IMR-90 (cell line): ENCODE measurements at regions not wholly inside any gene's neighbourhood (a gene's known extent, or its start where the extent isn't known, plus 50 kb on each side); places are given as distances from the start of the nearest gene placed in this dataset.

Experiments used
- ATAC-seq: fragments of 200-7000 bp; cut with Tn5 transposase; 2 replicates; pipeline ENCODE4 v1.9.1; 2020; ENCODE audit warnings: low read depth, mild to moderate bottlenecking, moderate library complexity
- BruUV-seq: library from RNA; stranded (reverse); fragments of 400-500 nt; replicated peaks from 2 replicates; lab custom pipeline; 2021; lab: Mats Ljungman, UMichigan
- CTCF ChIA-PET: fragments of 300-600 bp; formaldehyde crosslinking; extraction: SDS; loops from one replicate; lab custom pipeline; 2021; ENCODE audit warnings: antibody characterized with exemption; lab: Yijun Ruan, JAX
- POLR2A ChIA-PET: fragments of 300-600 bp; sonication (Branson Sonifier 250); formaldehyde crosslinking; loops from one replicate; lab custom pipeline; 2022; ENCODE audit warnings: antibody characterized with exemption; ENCODE audit not compliant: unreplicated experiment; lab: Charles Lee
- DNase-seq: peaks from one replicate; pipeline ENCODE4 v3.0.0; 2013
- H2AFZ ChIP-seq: replicated peaks from 2 replicates; pipeline ENCODE3; 2013; ENCODE audit warnings: low read length, mild to moderate bottlenecking; ENCODE audit not compliant: poor library complexity
- H2AK5ac ChIP-seq: 2 replicates; pipeline ENCODE4 v1.6.1; 2013; ENCODE audit warnings: low read depth, low read length, inconsistent platforms
- H2AK9ac ChIP-seq: replicated peaks from 2 replicates; pipeline ENCODE3; 2013; ENCODE audit warnings: mild to moderate bottlenecking, low read depth, low read length, moderate library complexity; ENCODE audit not compliant: poor library complexity
- H2BK120ac ChIP-seq: 2 replicates; pipeline ENCODE4 v1.6.1; 2013; ENCODE audit warnings: low read depth, low read length, inconsistent platforms
- H2BK15ac ChIP-seq: 3 replicates; pipeline ENCODE4 v1.6.1; 2013; ENCODE audit warnings: low read depth, low read length, inconsistent platforms
- H2BK20ac ChIP-seq: 2 replicates; pipeline ENCODE4 v1.6.1; 2013; ENCODE audit warnings: low read depth, mild to moderate bottlenecking, inconsistent platforms, low read length, moderate library complexity
- H2BK5ac ChIP-seq: 2 replicates; pipeline ENCODE4 v1.6.1; 2013; ENCODE audit warnings: mild to moderate bottlenecking, low read depth, low read length, inconsistent platforms; ENCODE audit not compliant: poor library complexity, severe bottlenecking
- H3K14ac ChIP-seq: replicated peaks from 2 replicates; pipeline ENCODE4 v1.6.1; 2013; ENCODE audit warnings: low read depth, low read length, inconsistent platforms
- H3K18ac ChIP-seq: 2 replicates; pipeline ENCODE4 v1.6.1; 2013; ENCODE audit warnings: low read depth, low read length, control low read depth
- H3K23ac ChIP-seq: 2 replicates; pipeline ENCODE4 v1.6.1; 2013; ENCODE audit warnings: low read depth, low read length, inconsistent platforms
- H3K27ac ChIP-seq: 2 replicates; pipeline ENCODE4 v1.5.1; 2013; ENCODE audit warnings: mild to moderate bottlenecking, control low read depth, low read length; ENCODE audit not compliant: insufficient read depth
- H3K27me3 ChIP-seq: 2 replicates; pipeline ENCODE4 v1.6.1; 2013; ENCODE audit warnings: low read length; ENCODE audit not compliant: control insufficient read depth, insufficient read depth
- H3K36me3 ChIP-seq: 2 replicates; pipeline ENCODE4 v1.6.1; 2013; ENCODE audit warnings: low read length, mixed read lengths; ENCODE audit not compliant: control insufficient read depth, insufficient read depth
- H3K4ac ChIP-seq: 2 replicates; pipeline ENCODE4 v1.6.1; 2013; ENCODE audit warnings: low read depth, low read length, inconsistent platforms
- H3K4me1 ChIP-seq: 2 replicates; pipeline ENCODE4 v1.6.1; 2013; ENCODE audit warnings: low read length, mixed read lengths; ENCODE audit not compliant: control insufficient read depth, insufficient read depth
- H3K4me2 ChIP-seq: 2 replicates; pipeline ENCODE4 v1.6.1; 2013; ENCODE audit warnings: low read depth, mild to moderate bottlenecking, control low read depth, low read length, moderate library complexity
- H3K4me3 ChIP-seq: 2 replicates; pipeline ENCODE4 v1.5.1; 2013; ENCODE audit warnings: low read depth, mild to moderate bottlenecking, control low read depth, low read length, moderate library complexity; ENCODE audit not compliant: insufficient read depth
- H3K56ac ChIP-seq: 2 replicates; pipeline ENCODE4 v1.6.1; 2013; ENCODE audit warnings: low read length, inconsistent platforms; ENCODE audit not compliant: insufficient read depth; ENCODE audit errors: extremely low read depth
- H3K79me1 ChIP-seq, 2 experiments: 2 replicates each; pipeline ENCODE4 v1.6.1; 2013; ENCODE audit warnings: low read length in 2 of 2, inconsistent platforms in 1 of 2, low read depth in 1 of 2
- H3K9ac ChIP-seq: 2 replicates; pipeline ENCODE4 v1.6.1; 2013; ENCODE audit warnings: low read depth, low read length, control low read depth
- H3K9me1 ChIP-seq: 2 replicates; pipeline ENCODE4 v1.6.1; 2013; ENCODE audit warnings: low read length, inconsistent platforms; ENCODE audit not compliant: insufficient read depth
- H3K9me3 ChIP-seq: 2 replicates; pipeline ENCODE4 v1.6.1; 2013; ENCODE audit warnings: low read length; ENCODE audit not compliant: control insufficient read depth, insufficient read depth
- H4K20me1 ChIP-seq: 2 replicates; pipeline ENCODE4 v1.6.1; 2013; ENCODE audit warnings: low read length, inconsistent platforms; ENCODE audit not compliant: insufficient read depth
- H4K5ac ChIP-seq: 2 replicates; pipeline ENCODE4 v1.6.1; 2013; ENCODE audit warnings: mild to moderate bottlenecking, low read depth, low read length, control low read depth
- H4K8ac ChIP-seq, 2 experiments: 2 replicates each; pipeline ENCODE4 v1.6.1; 2013; ENCODE audit warnings: low read depth in 2 of 2, low read length in 2 of 2, control low read depth in 1 of 2, inconsistent platforms in 1 of 2
- H4K91ac ChIP-seq: 2 replicates; pipeline ENCODE4 v1.6.1; 2013; ENCODE audit warnings: low read depth, low read length, inconsistent platforms; ENCODE audit not compliant: insufficient read depth
- MAZ ChIP-seq: IDR thresholded peaks from 2 replicates; pipeline ENCODE4 v1.6.1; 2012; ENCODE audit warnings: low read depth, mild to moderate bottlenecking, low read length, improper control_type of control experiment, moderate library complexity, borderline replicate concordance
- RAD21 ChIP-seq: IDR thresholded peaks from 2 replicates; pipeline ENCODE4 v1.6.1; 2012; ENCODE audit warnings: low read length, improper control_type of control experiment
- WGBS, 2 experiments: methylation state at CpG; one replicate each; pipeline versions ENCODE4 v1.1.5 to v1.1.7; 2013; ENCODE audit warnings: missing lambda C conversion rate in 2 of 2; ENCODE audit not compliant: insufficient read length in 1 of 2; ENCODE audit errors: extremely low coverage in 2 of 2; 5-methylcytosine and 5-hydroxymethylcytosine counted together
- dilution Hi-C: fragments of 300-500 bp; cut with HindIII; formaldehyde crosslinking; loops from one replicate; pipeline ENCODE4 v1.14.3; 2018; ENCODE audit warnings: low sequenced_read_pairs; ENCODE audit not compliant: unreplicated experiment
- in situ Hi-C: fragments of 300-500 bp; cut with MboI; formaldehyde crosslinking; loops from 3 replicates; pipeline ENCODE4 v1.14.3; 2019; ENCODE audit warnings: low sequenced_read_pairs, inconsistent platforms, mixed read lengths
- intact Hi-C: fragments of 100-400 bp; cut with micrococcal nuclease; formaldehyde crosslinking; loops from 2 replicates; pipeline ENCODE4 v1.10.0; 2022
- TF ChIP-seq, protein P1 (sequence below): fragments of 150-350 bp; IDR thresholded peaks from 2 replicates; pipeline ENCODE4 v1.6.1; 2017; ENCODE audit warnings: mild to moderate bottlenecking, antibody characterized with exemption, low read length, low read depth

DNA sequence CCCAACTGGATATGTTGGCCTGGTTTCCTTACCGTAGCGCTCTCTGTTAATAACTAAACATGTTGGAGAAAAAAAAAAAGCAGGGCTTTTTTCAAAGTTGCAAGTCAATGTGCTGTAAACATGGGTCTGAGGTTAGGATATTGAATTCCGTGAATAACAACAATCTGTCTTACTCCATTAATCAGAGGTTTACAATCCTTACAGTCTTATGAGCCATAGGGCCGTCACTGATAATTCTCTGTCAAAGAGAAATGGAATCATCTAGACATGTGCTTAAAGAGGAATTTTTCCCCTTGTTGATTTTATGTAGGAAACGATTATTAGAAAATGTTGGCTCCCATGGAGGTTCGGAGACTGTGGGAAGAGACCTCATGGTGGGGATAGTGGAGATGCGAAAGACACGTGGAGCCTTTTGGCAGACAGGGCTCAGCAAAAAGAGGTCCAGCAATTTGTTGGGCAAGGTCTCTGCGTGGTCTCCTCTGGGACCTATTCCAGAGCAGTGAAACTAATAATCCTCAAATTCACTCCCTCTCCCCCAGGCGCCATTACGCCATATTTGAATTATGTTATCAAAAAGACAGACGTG, 83.5 kb upstream of the CLDN14 start:
- Histone ChIP-seq H4K5ac (no peak overlapping the region), H2BK5ac (no peak overlapping the region), H3K23ac (no peak overlapping the region), H3K56ac (no peak overlapping the region), H3K27ac (no peak overlapping the region), H2BK20ac (no peak overlapping the region), H3K27me3 (peaks cover 54% of the 10 kb centered on the region), H3K79me1 (no peaks in the 10 kb centered on the region), H2AFZ (no peak overlapping the region), H2BK15ac (no peak overlapping the region), H3K36me3 (no peaks in the 10 kb centered on the region), H4K20me1 (no peaks in the 10 kb centered on the region), H4K8ac (no peak overlapping the region), H3K4me1 (no peaks in the 10 kb centered on the region), H3K4ac (no peak overlapping the region), H2AK9ac (no peak overlapping the region), H2AK5ac (no peak overlapping the region), H3K9ac (no peak overlapping the region), H3K9me1 (no peaks in the 10 kb centered on the region), H4K91ac (no peak overlapping the region), H3K9me3 (peaks cover 11% of the 10 kb centered on the region), H3K14ac (no peak overlapping the region), H3K4me2 (no peak overlapping the region), H3K4me3 (no peak overlapping the region), H2BK120ac (no peak overlapping the region), H3K18ac (no peak overlapping the region)
- POLR2A ChIA-PET: no interaction called here
- DNase-seq (no peak), ATAC-seq (no peak)
- CTCF ChIA-PET: no interaction called here
- in situ Hi-C loops (no loop called here), dilution Hi-C loops (no loop called here), intact Hi-C loops (no loop called here)
- BruUV-seq: no TSS peak
- no peak for TF ChIP-seq RAD21
- TF ChIP-seq, protein P1, sequence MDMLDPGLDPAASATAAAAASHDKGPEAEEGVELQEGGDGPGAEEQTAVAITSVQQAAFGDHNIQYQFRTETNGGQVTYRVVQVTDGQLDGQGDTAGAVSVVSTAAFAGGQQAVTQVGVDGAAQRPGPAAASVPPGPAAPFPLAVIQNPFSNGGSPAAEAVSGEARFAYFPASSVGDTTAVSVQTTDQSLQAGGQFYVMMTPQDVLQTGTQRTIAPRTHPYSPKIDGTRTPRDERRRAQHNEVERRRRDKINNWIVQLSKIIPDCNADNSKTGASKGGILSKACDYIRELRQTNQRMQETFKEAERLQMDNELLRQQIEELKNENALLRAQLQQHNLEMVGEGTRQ: no peak
- no peak for TF ChIP-seq MAZ
- 60% methylated on average over 1 of the region's 12 CpGs; no CpG with 5 or more reads in 1 of the 2 experiments for WGBS, 2 experiments
